NCI-H2227 treated with DMSO at 0.1 percent for 48 hours (cell line): ENCODE measurements at regions not wholly inside any gene's neighbourhood (a gene's known extent, or its start where the extent isn't known, plus 50 kb on each side); places are given as distances from the start of the nearest gene placed in this dataset.
"Not testable (repeated sequence)": the region's sequence is repeated elsewhere in the genome, so short reads cannot be mapped to it uniquely, and the experiment has no call there.

Source experiments
- DNase-seq: peaks from one replicate; lab custom pipeline; 2025; lab: John Stamatoyannopoulos, UW

- not testable (repeated sequence) for DNase-seq
These were observed 59.0 kb upstream of the NUTM2F start for GRCh38 chr9:94387338-94388010.

GRCh38 chr9:94388011-94388406 lies 59.6 kb upstream of the NUTM2F start:
- not testable (repeated sequence) for DNase-seq

GRCh38 chr9:94390425-94391098 lies 62.1 kb upstream of the NUTM2F start:
- DNase-seq = not testable (repeated sequence)

GRCh38 chr9:94392971-94393624 lies 64.7 kb upstream of the NUTM2F start:
- DNase-seq = not testable (repeated sequence)

GRCh38 chr9:94397766-94398379 lies 69.4 kb upstream of the NUTM2F start:
- DNase-seq = not testable (repeated sequence)

- not testable (repeated sequence) for DNase-seq
These were observed 72.0 kb upstream of the NUTM2F start for GRCh38 chr9:94400461-94400860.

GRCh38 chr9:94402795-94403194 lies 74.4 kb upstream of the NUTM2F start:
- not testable (repeated sequence) for DNase-seq

- DNase-seq = not testable (repeated sequence)
These were observed 75.1 kb upstream of the NUTM2F start for GRCh38 chr9:94403571-94403970.

GRCh38 chr9:94413665-94414064 lies 85.2 kb upstream of the NUTM2F start:
- not testable (repeated sequence) for DNase-seq

- not testable (repeated sequence) for DNase-seq
These were observed 86.7 kb upstream of the NUTM2F start for GRCh38 chr9:94415111-94415510.

- DNase-seq = not testable (repeated sequence)
These were observed 91.7 kb upstream of the NUTM2F start for GRCh38 chr9:94420098-94420497.

- DNase-seq = not testable (repeated sequence)
These were observed 93.5 kb upstream of the NUTM2F start for GRCh38 chr9:94421951-94422350.

GRCh38 chr9:94425312-94425711 lies 96.9 kb upstream of the NUTM2F start:
- DNase-seq = not testable (repeated sequence)

- not testable (repeated sequence) for DNase-seq
These were observed 108.7 kb upstream of the NUTM2F start for GRCh38 chr9:94437128-94437527.

- not testable (repeated sequence) for DNase-seq
These were observed 109.9 kb upstream of the NUTM2F start for GRCh38 chr9:94438336-94438735.

- DNase-seq = not testable (repeated sequence)
These were observed 112.7 kb upstream of the NUTM2F start for GRCh38 chr9:94441146-94441545.

- DNase-seq = no peak
These were observed 113.1 kb upstream of the PCAT7 start for GRCh38 chr9:94441796-94442195.

- peak; percentile 76 for DNase-seq
These were observed 111.7 kb upstream of the PCAT7 start for GRCh38 chr9:94443032-94443722.

GRCh38 chr9:94445863-94446262 lies 109.0 kb upstream of the PCAT7 start:
- DNase-seq = no peak

GRCh38 chr9:94449486-94449885 lies 105.4 kb upstream of the PCAT7 start:
- DNase-seq = no peak

GRCh38 chr9:94464790-94465189 lies 90.1 kb upstream of the PCAT7 start:
- DNase-seq = no peak

GRCh38 chr9:94472063-94472462 lies 82.8 kb upstream of the PCAT7 start:
- DNase-seq = not testable (repeated sequence)
